ENCODE measurements at regions not wholly inside any gene's neighbourhood (a gene's known extent, or its start where the extent isn't known, plus 50 kb on each side); places are given as distances from the start of the nearest gene placed in this dataset.

- TF ChIP-seq POLR2AphosphoS5 (IDR thresholded peaks at IDR 0.05), result no peak
- TF ChIP-seq CTCF (IDR thresholded peaks at IDR 0.05), result no peak
- no peak for TF ChIP-seq POLR2A (IDR thresholded peaks at IDR 0.05)
These were observed 288.7 kb upstream of the AUTS2 start for GRCh38 chr7:69309601-69310000.
